Endothelial cell (in vitro differentiated cells): ENCODE measurements at regions not wholly inside any gene's neighbourhood (a gene's known extent, or its start where the extent isn't known, plus 50 kb on each side); places are given as distances from the start of the nearest gene placed in this dataset.
"Not testable (repeated sequence)": the region's sequence is repeated elsewhere in the genome, so short reads cannot be mapped to it uniquely, and the experiment has no call there.

Experiments used
- DNase-seq: peaks from one replicate; pipeline ENCODE4 v3.0.0; 2021; ENCODE audit warnings: low spot score
- H3K27ac Mint-ChIP-seq: one replicate; pipeline ENCODE4 v1.8.0; 2021; ENCODE audit warnings: mixed read lengths, inconsistent platforms; ENCODE audit not compliant: unreplicated experiment
- H3K27me3 Mint-ChIP-seq: one replicate; pipeline ENCODE4 v1.8.0; 2021; ENCODE audit warnings: mild to moderate bottlenecking, moderate library complexity, mixed read lengths, inconsistent platforms; ENCODE audit not compliant: unreplicated experiment
- H3K36me3 Mint-ChIP-seq: one replicate; pipeline ENCODE4 v1.8.0; 2021; ENCODE audit warnings: mild to moderate bottlenecking, low read depth, mixed read lengths, inconsistent platforms; ENCODE audit not compliant: unreplicated experiment
- H3K4me1 Mint-ChIP-seq: one replicate; pipeline ENCODE4 v1.8.0; 2021; ENCODE audit warnings: mild to moderate bottlenecking, mixed read lengths, inconsistent platforms; ENCODE audit not compliant: unreplicated experiment
- H3K4me3 Mint-ChIP-seq: one replicate; pipeline ENCODE4 v1.8.0; 2021; ENCODE audit warnings: mild to moderate bottlenecking, mixed read lengths, inconsistent platforms; ENCODE audit not compliant: unreplicated experiment
- H3K9me3 Mint-ChIP-seq: one replicate; pipeline ENCODE4 v1.8.0; 2021; ENCODE audit warnings: mixed read lengths, inconsistent platforms; ENCODE audit not compliant: unreplicated experiment
- CTCF ChIP-seq: fragments of 200-600 bp; sonication (generic); IDR thresholded peaks from one replicate; pipeline ENCODE4 v1.5.0; 2021; ENCODE audit warnings: antibody characterized with exemption; ENCODE audit not compliant: unreplicated experiment

- H3K4me1 Mint-ChIP-seq, result peaks cover 29% of the 10 kb centered on the region
- peaks cover 8% of the 10 kb centered on the region for H3K36me3 Mint-ChIP-seq
- no peak overlapping the region for H3K4me3 Mint-ChIP-seq
- H3K9me3 Mint-ChIP-seq, result no peaks in the 10 kb centered on the region
- TF ChIP-seq CTCF, result no peak
- H3K27me3 Mint-ChIP-seq, result peaks cover under 1% of the 10 kb centered on the region
- H3K27ac Mint-ChIP-seq, result no peak overlapping the region
- no peak for DNase-seq
Observed at GRCh38 chr13:48583859-48584311, 51.0 kb upstream of the RCBTB2 start.

DNA sequence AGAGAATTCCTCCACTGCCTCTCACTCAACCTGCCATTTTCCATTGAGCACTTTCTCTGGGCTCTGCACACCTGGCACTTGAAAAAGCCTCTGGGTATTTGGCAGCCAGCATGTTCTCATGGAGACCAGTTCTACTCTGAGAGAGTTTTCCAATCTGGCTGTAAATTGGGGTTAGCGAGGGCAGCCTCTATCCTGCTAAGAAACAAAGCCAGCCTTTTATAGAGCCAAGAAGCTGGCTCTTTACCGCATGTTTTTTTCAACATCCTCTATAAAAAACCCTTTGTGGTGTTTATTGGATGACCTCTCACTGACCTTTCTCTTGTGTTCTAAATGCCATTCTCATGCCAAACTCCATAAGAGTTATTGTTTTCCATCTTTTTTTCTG lies 52.6 kb upstream of the RCBTB2 start:
- no peak for TF ChIP-seq CTCF
- DNase-seq, result no peak
- Mint-ChIP-seq H3K9me3 (no peaks in the 10 kb centered on the region), H3K36me3 (peaks cover 15% of the 10 kb centered on the region), H3K4me3 (no peak overlapping the region), H3K4me1 (peaks cover 29% of the 10 kb centered on the region), H3K27ac (no peak overlapping the region), H3K27me3 (peaks cover 3% of the 10 kb centered on the region)

- H3K9me3 Mint-ChIP-seq, result no peaks in the 10 kb centered on the region
- peaks cover 3% of the 10 kb centered on the region for H3K27me3 Mint-ChIP-seq
- H3K36me3 Mint-ChIP-seq, result peaks cover 18% of the 10 kb centered on the region
- no peak for TF ChIP-seq CTCF
- peaks cover 27% of the 10 kb centered on the region for H3K4me1 Mint-ChIP-seq
- no peak overlapping the region for H3K4me3 Mint-ChIP-seq
- DNase-seq, result peak; percentile 45
- peak overlapping the region; percentile 76 for H3K27ac Mint-ChIP-seq
Observed at GRCh38 chr13:48586591-48587103, 53.8 kb upstream of the RCBTB2 start.

GRCh38 chr13:48588120-48588519 lies 55.2 kb upstream of the RCBTB2 start:
- Mint-ChIP-seq H3K4me1 (peaks cover 27% of the 10 kb centered on the region), H3K27ac (no peak overlapping the region), H3K27me3 (peaks cover 3% of the 10 kb centered on the region), H3K4me3 (no peak overlapping the region), H3K9me3 (no peaks in the 10 kb centered on the region), H3K36me3 (peaks cover 18% of the 10 kb centered on the region)
- no peak for TF ChIP-seq CTCF
- no peak for DNase-seq

DNA sequence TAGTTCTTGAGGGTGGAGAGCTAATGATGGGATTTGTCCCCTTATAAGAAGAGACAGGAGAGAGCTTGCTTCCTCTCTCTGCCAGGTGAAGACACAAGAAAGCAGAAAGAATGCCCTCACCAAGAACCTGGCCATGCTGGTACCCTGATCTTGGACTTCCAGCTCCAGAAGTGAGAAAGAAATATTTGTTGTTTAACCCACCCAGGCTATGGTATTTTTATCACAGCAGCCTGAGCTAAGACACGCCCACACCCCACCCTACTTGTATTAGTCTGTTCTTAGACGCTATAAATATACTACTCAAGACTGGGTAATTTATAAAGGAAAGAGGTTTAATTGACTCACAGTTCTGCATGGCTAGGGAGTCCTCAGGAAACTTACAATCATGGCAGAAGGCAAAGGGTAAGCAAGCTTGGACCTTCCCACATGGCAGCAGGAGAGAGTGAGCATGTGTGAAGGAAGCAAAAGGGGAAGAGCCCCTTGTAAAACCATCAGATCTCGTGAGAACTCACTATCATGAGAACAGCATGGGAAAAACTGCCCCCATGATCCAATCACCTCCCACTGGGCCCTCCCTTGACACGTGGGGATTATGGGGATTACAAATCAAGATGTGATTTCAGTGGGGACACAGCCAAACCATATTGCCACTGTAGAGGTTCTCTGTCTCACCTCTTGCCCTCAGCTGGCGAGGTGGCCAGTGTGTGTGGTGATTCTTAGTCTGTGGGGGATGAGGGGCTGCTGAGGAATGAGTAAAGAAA lies 57.4 kb upstream of the RCBTB2 start:
- DNase-seq, result no peak
- Mint-ChIP-seq H3K9me3 (no peaks in the 10 kb centered on the region), H3K27ac (peak overlapping the region; percentile 37), H3K36me3 (peaks cover 18% of the 10 kb centered on the region), H3K4me1 (peaks cover 25% of the 10 kb centered on the region), H3K4me3 (no peak overlapping the region), H3K27me3 (peaks cover 6% of the 10 kb centered on the region)
- TF ChIP-seq CTCF, result no peak

GRCh38 chr13:48591124-48591872 lies 58.4 kb upstream of the RCBTB2 start:
- not testable (repeated sequence) for H3K27ac Mint-ChIP-seq

More at GRCh38 chr13:48591124-48591872, 58.4 kb upstream of the RCBTB2 start:
- not testable (repeated sequence) for DNase-seq, H3K9me3 Mint-ChIP-seq, H3K27me3 Mint-ChIP-seq, H3K4me3 Mint-ChIP-seq
- Mint-ChIP-seq H3K36me3 (peaks cover 18% of the 10 kb centered on the region), H3K4me1 (peaks cover 22% of the 10 kb centered on the region)
